GM19438 (cell line): ENCODE measurements at regions not wholly inside any gene's neighbourhood (a gene's known extent, or its start where the extent isn't known, plus 50 kb on each side); places are given as distances from the start of the nearest gene placed in this dataset.

Source experiments
- ATAC-seq: cut with Tn5 transposase; IDR thresholded peaks from one replicate; pipeline ENCODE4 v1.9.1; 2021; ENCODE audit warnings: low read depth; ENCODE audit not compliant: unreplicated experiment

DNA sequence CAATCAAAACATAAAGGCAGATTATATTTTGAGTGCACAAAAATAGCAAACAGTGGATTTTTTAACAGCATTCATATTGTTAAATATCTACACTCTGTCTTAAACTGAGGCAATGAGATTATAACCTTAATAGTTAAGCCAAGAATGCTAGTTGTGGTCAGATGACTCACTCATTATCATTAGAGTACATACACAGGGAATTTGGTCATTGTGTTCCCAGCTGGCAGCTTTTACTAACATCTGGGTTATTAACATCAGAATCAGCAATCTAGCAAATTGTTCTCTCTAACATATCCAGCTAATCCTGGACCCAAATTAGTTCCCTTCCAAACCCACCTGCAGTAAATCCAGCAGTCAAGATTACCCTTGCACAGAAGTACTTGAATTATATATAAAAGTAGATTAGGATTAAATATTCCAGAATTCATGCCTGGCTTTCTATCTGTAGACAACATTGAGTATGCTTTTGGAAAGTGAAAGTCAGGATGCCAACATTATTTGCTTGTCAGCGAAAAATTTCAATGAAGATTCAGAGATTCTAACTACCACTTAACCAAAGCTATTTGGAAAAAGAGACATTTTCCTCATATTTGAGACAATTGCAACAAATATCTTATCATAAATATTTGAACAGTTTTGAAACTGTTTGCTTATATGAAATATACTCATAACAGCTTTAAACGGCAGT lies 1035.6 kb upstream of the PHF14 start:
- ATAC-seq, result no peak

DNA sequence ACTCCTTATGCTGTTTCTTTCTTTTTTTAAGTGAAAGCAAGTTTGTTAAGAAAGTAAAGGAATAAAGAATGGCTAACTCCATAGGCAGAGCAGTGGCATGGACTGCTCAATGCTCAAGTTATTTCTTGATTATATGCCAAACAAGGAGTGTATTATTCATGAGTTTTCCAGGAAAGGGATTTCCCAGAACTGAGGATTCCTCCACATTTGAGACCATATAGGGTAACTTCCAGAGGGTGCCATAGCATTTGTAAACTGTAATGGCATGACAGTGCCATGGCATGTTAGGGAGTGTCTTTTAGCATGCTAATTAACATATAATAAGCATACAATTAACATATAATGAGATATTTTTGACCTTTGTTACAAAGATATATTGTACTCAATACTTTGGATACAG lies 1034.5 kb upstream of the PHF14 start:
- no peak for ATAC-seq

DNA sequence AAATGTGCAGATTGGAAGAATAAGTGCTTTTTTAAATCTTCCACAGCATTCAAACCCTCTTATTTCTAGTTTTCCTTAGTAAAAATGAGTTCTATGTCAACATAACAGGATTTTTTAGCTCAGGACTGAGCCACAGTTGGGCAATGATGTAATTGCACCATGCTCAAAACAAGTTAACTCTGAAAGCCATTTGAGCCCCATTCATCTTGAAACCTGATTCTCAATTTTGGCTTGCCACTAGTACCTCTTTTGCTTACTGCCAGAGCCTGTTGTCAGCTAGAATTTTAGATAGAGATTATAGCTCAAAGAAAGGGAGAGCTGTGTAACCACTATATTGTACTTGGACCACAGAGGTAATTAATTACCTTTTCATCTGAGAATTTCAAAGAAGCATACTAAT lies 1028.5 kb upstream of the PHF14 start:
- no peak for ATAC-seq

DNA sequence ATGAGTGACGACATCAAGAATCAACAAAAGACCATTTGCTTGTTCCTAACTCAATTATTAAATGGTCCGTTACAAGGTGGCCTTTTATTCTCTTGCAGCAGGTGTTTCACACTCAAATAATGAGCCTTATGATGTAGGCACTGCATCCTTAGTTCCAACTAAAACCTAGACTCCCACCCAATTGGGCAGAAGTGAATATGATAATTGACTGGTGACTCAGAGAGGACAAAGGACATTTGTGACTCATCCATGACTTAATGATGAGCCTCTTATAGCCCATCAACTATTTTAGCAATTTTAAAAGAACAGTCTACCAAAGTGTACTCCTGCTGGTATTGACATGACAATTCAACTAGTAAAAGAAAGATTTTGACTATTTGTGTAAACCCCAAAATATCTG lies 1027.8 kb upstream of the PHF14 start:
- no peak for ATAC-seq

DNA sequence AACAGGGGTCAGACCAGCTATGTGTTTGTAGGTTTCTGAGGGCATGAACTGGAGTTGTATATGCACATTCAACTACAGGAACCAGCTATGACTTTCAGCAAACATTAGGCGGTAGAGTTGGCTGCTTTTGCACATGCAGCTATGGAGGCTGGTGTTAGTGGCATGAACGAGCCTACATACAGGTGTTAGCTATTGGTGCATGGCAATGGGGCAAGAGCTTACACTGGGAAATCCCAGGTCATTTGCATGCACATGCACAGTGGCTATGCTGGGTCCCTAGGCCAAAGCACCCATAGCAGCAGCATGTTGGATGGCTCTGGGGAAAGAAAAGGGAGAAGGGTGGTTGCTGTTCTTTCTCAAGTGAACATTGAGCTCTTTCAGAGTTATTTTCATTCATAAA lies 1018.5 kb upstream of the PHF14 start:
- no peak for ATAC-seq

DNA sequence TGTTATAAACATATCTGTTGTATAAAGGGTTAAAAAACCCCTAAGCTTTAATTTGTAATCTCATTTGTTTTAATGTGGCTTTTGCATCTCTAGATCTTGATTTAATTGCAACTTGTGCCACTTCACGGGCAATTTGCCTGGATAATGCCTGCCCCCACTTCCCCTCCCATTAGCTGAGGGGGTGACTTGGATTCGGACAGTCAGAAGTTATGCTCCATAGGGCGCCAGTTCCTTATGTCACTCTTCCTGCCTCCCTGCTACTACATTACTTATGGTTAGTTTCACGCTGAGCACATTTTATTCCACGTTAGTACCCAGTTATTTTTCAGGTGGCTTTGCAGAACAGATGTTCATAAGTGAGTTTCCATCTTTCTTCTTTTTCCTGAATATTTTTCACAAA lies 1015.2 kb upstream of the PHF14 start:
- no peak for ATAC-seq

DNA sequence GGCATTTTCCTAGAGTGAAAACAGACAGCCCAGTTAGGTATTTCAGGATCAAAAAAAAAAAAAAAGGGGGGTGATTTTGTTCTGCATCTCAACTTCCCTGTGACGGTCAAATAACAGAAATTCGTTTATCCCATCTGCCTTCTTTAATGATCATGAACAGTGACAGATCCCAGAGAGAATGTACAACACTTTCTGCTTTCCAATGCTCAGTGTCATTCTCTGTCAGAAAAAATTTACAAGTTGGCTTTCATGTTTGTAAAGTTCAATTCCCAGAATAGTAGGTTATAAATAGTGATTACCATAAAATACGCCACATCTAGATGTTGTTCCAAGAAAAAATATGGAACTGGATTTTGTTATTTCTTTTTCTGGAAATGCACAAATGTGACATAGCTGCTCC lies 1013.2 kb upstream of the PHF14 start:
- ATAC-seq, result no peak

DNA sequence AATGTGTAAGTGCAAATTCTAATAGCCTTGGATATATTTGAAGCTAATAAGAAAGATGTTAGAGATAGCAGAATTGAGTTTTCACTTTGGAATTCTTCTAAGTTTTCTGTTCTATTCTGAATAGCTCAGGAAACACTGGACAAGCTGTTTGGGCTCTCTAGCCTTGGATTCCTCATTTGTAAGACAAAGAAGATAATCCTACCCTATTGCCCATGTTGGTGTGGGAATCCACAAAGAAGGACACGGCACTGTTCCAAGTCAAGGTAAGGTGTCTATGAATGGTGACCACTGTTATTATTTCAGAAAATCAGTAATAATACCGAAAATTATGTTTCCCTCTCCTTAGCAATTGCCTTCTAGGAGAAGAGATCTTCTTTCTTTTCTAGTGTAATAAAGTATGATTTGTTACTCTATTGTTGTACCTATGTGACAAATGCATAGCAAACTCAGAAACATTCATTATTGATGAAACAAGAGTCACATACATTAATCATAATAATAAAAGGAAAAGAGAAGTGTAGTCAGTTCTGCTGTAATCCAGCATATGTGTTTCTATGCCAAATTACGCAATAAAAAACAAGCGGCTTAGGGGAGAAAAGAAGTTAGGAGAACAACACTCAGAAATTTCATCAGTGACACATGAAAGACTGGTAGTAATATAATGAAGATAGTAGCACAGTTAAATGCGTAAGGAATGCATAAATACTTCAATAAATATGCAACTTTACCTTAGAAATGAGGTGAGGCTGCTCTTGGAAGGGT lies 1012.3 kb upstream of the PHF14 start:
- no peak for ATAC-seq

DNA sequence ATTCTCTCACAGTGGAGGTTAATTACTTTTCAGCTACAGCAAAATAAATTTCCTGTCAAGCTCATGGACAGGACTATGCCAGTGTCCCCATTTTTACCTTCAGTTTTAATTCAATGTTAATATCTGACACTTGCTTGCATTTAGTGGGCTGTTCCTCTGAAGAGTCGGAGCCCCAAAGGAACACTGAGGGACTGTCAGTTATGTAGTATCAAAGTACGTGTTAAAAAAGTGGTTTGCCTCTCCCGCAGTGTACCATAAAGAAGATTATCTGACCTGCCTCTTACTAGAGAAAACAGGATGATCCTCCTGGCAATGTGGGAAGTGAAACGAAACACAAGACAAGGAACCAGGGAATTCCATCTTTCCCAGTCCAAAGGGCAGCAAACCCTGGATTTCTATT lies 1010.9 kb upstream of the PHF14 start:
- ATAC-seq, result no peak

DNA sequence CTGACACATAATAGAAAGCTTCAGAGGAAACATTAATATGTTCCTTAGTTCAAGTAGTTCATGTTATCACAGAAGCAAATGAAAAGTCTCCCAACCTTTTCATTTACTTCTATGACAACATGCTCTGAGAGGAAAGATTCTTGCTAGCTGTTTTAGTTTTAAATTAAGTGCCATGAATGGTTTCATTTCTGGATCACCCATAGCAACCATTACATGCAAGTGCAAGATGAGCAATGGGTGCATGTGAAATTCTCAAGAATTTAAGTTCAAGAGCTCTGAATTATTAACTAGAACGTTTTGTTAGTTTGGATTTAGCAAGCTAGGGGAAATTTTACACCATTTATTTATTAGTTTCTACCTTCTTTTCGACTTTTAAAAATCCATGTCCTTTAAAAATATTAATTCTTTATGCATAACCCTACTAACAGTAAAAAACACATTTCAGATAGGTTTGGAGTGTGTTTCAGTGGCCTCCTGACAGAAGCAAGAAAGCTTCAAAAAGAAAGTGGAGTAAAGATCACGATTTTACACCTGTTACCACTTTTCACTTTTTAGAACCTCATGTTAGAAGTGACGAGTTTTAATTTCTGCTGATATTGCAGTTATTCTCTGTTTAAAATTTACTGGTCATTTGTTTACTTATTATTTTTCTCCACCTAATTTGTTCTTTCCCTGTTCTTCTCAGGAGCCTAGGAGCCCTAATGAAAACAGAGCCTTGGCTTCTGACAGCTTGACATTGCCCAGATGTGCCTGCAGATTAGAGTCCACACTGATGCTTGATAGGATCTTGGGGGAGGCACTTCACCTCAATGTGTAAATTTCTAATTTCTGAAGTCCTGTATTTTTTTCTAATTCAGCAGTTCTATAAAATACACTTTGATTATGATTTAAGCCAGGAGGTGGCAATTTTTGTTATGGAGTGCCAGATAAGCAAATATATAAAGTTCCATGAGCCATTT lies 995.3 kb upstream of the PHF14 start:
- no peak for ATAC-seq

DNA sequence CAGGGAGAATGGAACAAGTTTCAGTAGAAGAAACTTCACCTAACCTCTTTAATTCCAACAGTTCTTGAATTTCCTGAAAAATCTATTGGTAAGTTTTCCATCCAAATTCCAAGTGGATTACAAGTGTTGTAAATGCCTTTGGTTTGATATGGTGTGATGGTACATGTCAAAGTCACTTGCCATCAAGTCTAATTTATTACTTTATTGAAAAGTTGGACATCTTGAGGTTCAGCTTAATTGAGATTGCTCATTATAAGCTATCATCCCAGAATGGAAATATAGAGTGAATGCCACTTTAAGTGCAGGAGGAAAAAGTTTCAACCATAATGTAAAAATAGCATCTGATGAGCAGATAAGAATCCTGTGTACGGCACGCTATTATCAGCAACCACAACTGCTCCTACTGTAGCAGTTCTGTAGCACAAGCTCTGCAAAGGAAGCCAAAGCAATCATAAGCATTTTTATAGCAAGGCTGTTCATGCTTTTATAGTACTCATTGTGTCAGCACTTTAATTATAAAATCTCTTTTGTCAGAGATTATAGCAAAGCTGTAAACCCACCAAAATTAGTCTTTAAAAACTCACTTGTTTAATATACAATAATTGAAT lies 991.8 kb upstream of the PHF14 start:
- ATAC-seq, result no peak

DNA sequence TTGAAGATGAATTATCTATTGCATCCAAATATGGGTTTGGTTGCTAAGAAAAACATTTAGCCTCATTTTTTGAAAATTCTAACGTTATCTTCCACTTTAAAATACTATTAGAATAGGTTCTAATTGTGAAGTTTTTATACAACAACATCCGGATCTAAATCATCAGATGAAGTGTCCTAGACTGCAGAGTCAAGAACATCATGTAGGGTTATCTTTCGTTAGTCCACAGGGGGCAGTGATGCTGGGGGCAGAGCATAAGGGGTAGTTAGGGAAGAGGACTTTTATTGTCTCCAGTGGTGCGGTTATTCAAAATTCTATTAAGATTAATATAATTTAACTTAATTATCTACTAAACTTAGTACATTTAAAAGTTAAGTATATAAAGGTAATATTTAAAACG lies 990.6 kb upstream of the PHF14 start:
- ATAC-seq, result no peak

DNA sequence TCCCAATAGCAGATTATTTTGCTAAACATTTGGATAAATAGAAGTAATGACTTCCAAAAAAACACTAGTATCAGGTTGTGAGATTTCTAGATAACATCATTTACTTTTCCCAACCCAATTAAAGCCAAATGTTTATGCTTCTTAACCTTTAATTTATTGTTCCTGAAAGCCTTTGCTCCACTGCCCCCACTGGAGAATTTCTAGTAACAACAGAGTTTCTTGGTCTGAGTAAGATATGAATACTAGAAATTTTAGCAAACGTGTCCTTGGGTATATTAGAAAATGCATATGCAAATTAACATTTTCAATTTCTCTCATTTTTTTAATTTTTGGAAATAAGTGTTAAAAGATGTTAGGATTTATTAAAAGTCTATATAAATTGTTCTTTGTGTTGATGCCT lies 958.0 kb upstream of the PHF14 start:
- no peak for ATAC-seq

DNA sequence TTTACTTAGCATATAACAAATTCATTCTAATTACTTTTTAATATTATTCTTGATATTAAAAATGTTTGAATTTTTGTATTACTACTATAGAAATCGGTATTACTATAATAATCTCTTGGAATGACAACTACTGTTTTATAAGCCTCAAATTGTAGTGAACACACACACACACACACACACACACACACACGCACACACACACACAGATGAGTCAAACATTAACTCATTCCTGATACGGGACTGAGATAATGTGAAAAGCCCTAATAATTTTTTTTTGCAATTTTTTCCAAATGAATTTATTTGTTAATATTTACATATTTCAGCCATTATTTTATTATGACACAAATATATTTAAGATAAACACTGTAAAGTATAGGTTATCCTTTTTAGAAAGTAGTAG lies 951.2 kb upstream of the PHF14 start:
- no peak for ATAC-seq

DNA sequence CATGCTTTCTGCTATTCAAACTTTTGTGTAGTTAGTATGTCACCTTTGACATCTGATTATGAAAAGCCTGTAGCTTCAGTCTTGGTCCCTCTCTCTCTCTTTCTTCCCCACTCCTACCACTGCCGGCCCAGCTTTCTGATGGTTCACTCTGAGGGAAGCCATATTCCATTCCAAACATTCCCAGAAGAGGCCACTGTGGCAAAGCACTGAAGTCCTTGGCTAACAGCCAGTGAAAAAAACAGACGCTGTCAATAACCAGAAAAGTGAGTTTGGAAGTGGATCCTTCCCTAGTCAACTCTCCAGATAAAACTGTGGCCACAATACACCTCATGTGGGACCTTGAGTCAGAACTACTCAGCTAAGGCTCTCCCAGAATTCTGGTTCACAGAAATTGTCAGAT lies 950.7 kb upstream of the PHF14 start:
- ATAC-seq, result no peak

DNA sequence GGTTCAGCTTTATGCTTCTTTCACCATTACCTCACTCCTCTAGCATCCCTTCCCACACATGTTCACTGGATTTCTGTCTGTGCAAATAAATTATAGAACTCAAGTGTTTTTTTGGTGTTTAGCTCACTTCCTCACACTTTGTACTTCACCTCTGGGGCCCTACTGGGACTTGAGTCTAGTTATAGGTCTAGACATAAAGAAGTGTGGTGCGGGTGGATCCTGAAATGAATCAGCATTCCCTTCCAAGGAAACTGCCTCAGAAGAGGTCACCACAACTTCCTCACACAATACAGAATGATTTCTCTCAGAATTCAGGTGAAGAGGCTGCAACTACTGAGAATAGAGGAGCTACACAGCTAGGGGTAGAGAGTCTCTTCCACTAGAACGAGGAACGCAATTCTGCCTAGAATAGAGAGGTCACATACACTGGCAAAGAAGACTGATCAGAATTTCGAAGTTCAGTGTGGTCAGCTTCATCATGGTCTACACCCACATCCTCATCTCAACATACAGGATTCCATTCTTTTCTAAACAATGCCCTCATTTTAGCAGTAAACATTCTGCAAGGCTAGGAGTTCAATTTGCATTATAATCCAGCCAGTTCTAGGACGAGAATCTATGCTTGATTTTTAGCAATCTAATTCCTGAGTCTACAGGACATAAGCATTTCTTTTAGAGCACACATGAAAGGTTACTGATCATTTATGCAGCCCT lies 938.7 kb upstream of the PHF14 start:
- no peak for ATAC-seq

DNA sequence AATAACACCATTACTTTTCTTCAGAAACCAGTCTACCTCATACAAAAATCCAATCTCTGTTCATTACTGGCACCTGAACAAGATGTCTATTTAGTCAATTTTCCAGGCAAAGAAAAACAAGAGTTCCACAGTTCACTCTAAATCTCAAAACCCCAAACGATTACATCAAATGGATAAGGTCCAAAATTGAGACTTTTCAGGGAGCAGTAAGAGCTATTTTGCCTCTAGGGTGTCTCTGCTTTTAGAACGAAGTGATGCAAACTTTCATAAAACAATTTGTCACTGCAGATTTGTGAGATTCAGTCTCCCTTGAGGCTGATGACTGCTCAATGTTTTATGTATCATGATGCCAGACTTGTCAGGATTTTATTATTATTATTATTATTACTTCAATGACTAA lies 937.0 kb upstream of the PHF14 start:
- no peak for ATAC-seq

DNA sequence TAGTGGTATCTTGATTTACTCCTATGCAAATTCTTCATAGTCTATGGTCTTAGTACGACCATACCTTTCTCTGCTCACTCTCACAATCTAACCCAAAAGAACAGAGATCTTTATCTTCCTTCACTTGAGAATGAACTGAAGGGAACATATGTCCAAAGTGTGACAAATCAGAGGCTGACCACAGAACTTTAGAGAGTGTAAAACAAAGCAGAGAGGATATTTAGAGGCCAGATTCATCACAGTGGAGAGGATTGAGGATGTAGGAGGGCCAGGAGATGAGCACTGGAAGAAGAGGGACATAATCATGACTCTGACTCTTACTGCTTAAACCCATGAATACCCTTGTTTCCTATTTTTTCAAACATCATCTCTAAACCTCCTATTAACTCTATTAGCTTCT lies 935.3 kb upstream of the PHF14 start:
- ATAC-seq, result no peak

DNA sequence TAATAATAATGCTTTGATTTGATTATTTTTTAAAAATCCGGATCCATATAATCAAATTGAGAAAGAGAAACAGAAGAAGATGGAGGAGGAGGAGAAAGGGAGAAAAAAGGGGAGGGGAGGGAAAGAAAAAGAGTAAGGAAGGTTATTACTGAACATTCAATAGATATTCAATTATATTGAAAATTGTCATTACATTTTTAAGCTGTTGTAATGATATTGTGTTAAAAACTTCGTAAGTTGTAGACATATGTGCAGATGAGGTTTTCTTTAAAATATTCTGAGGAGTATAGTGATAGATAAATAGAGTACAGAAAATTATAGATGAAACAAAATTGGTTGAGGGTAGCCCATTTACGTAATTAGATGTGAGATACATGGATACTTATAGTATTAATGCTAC lies 933.0 kb upstream of the PHF14 start:
- ATAC-seq, result no peak

DNA sequence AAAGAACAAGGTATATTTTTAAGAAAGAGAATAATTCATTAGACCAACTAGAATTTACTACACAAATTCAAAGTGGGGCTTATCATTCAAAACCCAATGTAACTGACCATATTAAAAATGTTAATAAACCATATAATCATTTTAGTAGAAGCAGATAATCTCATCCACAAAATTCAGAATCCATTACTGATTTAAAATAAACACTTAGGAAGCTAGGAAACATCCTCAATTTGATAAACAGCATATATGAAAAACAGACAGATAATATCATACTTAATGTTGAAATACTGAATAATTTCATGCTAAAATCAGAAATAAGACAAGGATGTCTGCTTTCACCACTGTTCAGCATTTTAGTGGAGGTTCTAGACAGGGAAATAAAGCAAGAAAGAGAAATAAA lies 902.8 kb upstream of the PHF14 start:
- ATAC-seq, result no peak
